Thoracic aorta (tissue), 2 donors: ENCODE measurements at regions not wholly inside any gene's neighbourhood (a gene's known extent, or its start where the extent isn't known, plus 50 kb on each side); places are given as distances from the start of the nearest gene placed in this dataset.

ENCODE experiments used
- ATAC-seq: fragments of 150-250 bp; one replicate; pipeline ENCODE4 v1.8.0; 2017; ENCODE audit warnings: low read depth; ENCODE audit not compliant: insufficient number of reproducible peaks, low FRiP score
- DNase-seq: peaks from one replicate; pipeline ENCODE4 v3.0.0-alpha.2; 2020; ENCODE audit warnings: low spot score
- H3K27ac ChIP-seq, 2 donors: fragments of 200-600 bp; sonication (generic); 1 replicate in 1 of 2; 2 replicates in 1 of 2; pipeline ENCODE4 v1.5.1; 2016; ENCODE audit warnings: mild to moderate bottlenecking in 2 of 2, moderate library complexity in 2 of 2
- H3K27me3 ChIP-seq: fragments of 200-600 bp; sonication (generic); replicated peaks from 2 replicates; pipeline ENCODE4 v1.6.0; 2016; ENCODE audit warnings: mild to moderate bottlenecking; ENCODE audit not compliant: insufficient read depth
- H3K36me3 ChIP-seq: fragments of 200-600 bp; sonication (generic); one replicate; pipeline ENCODE4 v1.5.1; 2016
- H3K4me1 ChIP-seq, 2 donors: fragments of 200-600 bp; sonication (generic); 1 replicate in 1 of 2; 2 replicates in 1 of 2; pipeline versions ENCODE4 v1.5.1 to v1.6.0; 2016; ENCODE audit warnings: low read depth in 2 of 2, mild to moderate bottlenecking in 1 of 2; ENCODE audit not compliant: control insufficient read depth in 1 of 2
- H3K4me3 ChIP-seq: fragments of 200-600 bp; sonication (generic); 2 replicates; pipeline ENCODE4 v1.5.1; 2016; ENCODE audit warnings: mild to moderate bottlenecking
- H3K9me3 ChIP-seq: fragments of 200-600 bp; sonication (generic); 2 replicates; pipeline ENCODE4 v1.5.1; 2016
- TF ChIP-seq, protein P1 (sequence below): fragments of 200-600 bp; sonication (generic); IDR thresholded peaks from one replicate; pipeline ENCODE4 v1.5.1; 2019; ENCODE audit warnings: antibody characterized with exemption

DNA sequence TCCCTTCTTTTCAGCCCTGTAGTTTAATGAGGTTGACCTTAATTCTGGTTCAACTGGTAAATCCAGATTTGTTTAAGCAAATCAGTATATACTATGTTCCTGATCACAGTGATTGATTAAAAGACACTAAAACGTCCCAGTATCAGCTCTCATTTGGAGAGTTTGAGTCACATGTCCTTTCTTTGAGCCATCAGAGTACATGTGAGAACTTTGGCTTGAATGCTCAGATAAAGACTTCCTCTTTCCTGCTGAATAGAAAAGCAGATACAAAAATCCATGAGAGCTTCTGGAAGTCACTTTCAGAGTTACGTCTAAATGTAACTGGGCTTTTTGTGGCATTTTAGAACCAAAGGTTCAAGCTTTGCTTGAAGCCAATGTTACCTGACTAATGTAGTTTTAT is 341.8 kb upstream of the SATB1 start:
- H3K9me3 ChIP-seq = no peaks in the 10 kb centered on the region
- H3K36me3 ChIP-seq = no peaks in the 10 kb centered on the region
- ATAC-seq (no peak), DNase-seq (no peak)
- no peaks in the 10 kb centered on the region for H3K4me1 ChIP-seq
- H3K4me3 ChIP-seq = no peak overlapping the region
- TF ChIP-seq, protein P1, sequence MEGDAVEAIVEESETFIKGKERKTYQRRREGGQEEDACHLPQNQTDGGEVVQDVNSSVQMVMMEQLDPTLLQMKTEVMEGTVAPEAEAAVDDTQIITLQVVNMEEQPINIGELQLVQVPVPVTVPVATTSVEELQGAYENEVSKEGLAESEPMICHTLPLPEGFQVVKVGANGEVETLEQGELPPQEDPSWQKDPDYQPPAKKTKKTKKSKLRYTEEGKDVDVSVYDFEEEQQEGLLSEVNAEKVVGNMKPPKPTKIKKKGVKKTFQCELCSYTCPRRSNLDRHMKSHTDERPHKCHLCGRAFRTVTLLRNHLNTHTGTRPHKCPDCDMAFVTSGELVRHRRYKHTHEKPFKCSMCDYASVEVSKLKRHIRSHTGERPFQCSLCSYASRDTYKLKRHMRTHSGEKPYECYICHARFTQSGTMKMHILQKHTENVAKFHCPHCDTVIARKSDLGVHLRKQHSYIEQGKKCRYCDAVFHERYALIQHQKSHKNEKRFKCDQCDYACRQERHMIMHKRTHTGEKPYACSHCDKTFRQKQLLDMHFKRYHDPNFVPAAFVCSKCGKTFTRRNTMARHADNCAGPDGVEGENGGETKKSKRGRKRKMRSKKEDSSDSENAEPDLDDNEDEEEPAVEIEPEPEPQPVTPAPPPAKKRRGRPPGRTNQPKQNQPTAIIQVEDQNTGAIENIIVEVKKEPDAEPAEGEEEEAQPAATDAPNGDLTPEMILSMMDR = no peak
- no peaks in the 10 kb centered on the region for H3K27me3 ChIP-seq
- H3K27ac ChIP-seq = no peak overlapping the region

DNA sequence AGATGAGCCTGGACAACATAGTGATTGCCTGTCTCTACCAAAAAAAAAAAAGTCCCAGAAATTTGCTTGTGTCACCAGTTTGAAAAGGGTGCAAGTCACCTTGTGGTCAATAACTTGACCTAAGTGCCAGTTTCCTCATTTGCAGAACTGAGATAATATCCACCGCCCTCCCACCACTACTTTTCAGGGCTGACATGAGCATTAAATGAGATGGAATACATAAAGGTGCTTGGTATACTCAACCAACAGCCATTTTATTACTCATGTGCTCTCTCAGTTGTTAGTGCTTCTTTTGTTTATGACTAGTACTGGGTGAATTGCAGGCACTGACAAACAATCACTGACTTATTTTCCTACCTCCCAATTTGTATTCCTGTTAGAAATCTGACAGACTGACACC is 340.5 kb upstream of the SATB1 start:
- no peaks in the 10 kb centered on the region for H3K4me1 ChIP-seq

DNA sequence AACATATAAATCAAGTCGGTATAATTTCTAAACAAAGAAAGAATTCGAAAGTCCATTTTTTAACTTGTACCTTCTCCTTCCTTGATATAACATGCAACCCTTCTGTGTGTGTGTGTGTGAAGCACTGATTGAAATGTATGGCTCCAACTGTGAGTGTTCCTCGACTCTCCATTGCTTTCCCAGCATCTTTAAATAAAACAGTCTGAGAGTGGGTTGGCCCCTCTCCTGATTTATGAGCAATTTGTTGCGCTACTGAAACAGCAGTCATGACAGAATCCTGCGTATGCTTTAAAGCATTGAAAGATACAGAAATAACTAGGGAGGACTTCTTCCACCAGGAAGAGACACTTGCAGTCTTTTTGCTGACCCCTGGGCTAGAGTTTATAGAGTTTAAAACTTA is 340.0 kb upstream of the SATB1 start:
- Histone ChIP-seq H3K27ac (no peak overlapping the region), H3K4me3 (no peak overlapping the region), H3K27me3 (no peaks in the 10 kb centered on the region), H3K9me3 (no peaks in the 10 kb centered on the region), H3K36me3 (no peaks in the 10 kb centered on the region), H3K4me1 (no peaks in the 10 kb centered on the region)
- DNase-seq (no peak), ATAC-seq (no peak)
- TF ChIP-seq, protein P1 = no peak

More for the DNA sequence above, 340.5 kb upstream of the SATB1 start:
- no peaks in the 10 kb centered on the region for H3K9me3 ChIP-seq
- DNase-seq (no peak), ATAC-seq (no peak)
- TF ChIP-seq, protein P1 = no peak
- H3K4me3 ChIP-seq = no peak overlapping the region
- no peaks in the 10 kb centered on the region for H3K36me3 ChIP-seq
- no peaks in the 10 kb centered on the region for H3K27me3 ChIP-seq
- no peak overlapping the region for H3K27ac ChIP-seq

DNA sequence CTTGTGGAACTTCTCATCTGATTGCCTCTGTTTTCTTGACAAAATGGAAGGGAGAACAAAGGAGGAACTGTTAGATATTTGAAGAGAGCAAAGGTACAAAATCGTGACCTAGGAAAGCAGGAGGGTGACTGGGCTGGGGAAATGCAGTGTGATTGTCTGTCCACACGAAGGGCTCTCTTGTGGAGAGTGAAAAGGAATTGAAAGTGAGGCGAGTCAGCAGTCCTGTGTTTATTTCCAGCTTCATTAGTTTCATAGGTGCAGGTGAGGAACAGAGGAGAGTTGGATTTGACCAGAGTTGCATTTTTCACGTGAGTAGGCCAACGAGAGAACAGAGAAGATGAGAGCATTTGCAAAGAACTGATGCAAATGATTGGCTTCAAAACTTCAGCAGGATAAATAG is 336.4 kb upstream of the SATB1 start:
- H3K27me3 ChIP-seq = no peaks in the 10 kb centered on the region
- H3K27ac ChIP-seq = no peak overlapping the region
- H3K9me3 ChIP-seq = no peaks in the 10 kb centered on the region
- TF ChIP-seq, protein P1 = no peak
- H3K4me3 ChIP-seq = no peak overlapping the region
- H3K36me3 ChIP-seq = no peaks in the 10 kb centered on the region
- DNase-seq = no peak
- H3K4me1 ChIP-seq = no peaks in the 10 kb centered on the region
- ATAC-seq = no peak

DNA sequence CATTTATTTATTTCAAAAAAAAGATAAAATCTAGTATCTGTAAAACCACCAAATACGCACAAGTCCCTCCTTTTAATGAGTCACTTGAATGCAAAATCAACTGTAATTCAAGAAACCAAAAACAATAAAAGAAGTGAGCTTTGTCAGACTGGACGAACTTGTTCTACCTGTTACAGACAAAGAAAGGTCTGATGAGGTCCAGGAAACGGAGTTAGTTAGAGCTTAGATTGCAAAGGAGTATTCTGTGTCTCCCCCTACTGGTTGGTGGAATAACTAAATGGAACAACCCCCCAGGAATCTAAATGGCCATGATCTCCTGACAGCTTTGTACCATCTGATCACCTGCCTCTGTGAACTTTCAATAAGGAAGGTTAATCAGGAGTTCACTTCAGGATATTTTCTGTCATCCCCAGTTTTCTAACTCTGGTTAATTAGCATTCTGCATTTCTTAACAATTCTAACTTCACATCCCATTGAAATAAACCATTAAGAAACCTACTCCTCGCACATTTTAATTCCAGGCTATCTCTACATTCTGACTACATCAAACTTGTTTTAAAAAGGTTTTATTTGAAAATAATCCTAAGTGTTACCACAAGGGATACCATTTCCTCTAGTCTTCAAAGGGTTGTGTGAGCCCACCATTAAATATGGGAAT is 333.0 kb upstream of the SATB1 start:
- ATAC-seq = no peak
- H3K36me3 ChIP-seq = no peaks in the 10 kb centered on the region
- TF ChIP-seq, protein P1 = no peak
- no peak for DNase-seq
- no peak overlapping the region for H3K4me3 ChIP-seq
- no peak overlapping the region for H3K27ac ChIP-seq
- H3K9me3 ChIP-seq = no peaks in the 10 kb centered on the region
- H3K27me3 ChIP-seq = no peaks in the 10 kb centered on the region
- no peaks in the 10 kb centered on the region for H3K4me1 ChIP-seq
